SU-DHL-6 (cell line): ENCODE measurements at regions not wholly inside any gene's neighbourhood (a gene's known extent, or its start where the extent isn't known, plus 50 kb on each side); places are given as distances from the start of the nearest gene placed in this dataset.

Experiments
- CTCF ChIP-seq: fragments of 200-600 bp; sonication (generic); IDR thresholded peaks from one replicate; pipeline ENCODE4 v1.5.1; 2017; ENCODE audit warnings: antibody characterized with exemption, mild to moderate bottlenecking, low read length, moderate library complexity; ENCODE audit not compliant: insufficient read depth, poor library complexity, severe bottlenecking
- EZH2phosphoT487 ChIP-seq: fragments of 200-600 bp; sonication (generic), shearing (Covaris generic); conservative IDR thresholded peaks from 2 replicates; pipeline ENCODE4 v1.6.1; 2018; ENCODE audit warnings: mild to moderate bottlenecking, antibody characterized with exemption, low read length, moderate library complexity, mixed read lengths

GRCh38 chr13:103224804-103225203 is 158.6 kb upstream of the SLC10A2 start:
- TF ChIP-seq EZH2phosphoT487 (no peak), CTCF (no peak)
